GM23248 (cell line): ENCODE measurements at regions not wholly inside any gene's neighbourhood (a gene's known extent, or its start where the extent isn't known, plus 50 kb on each side); places are given as distances from the start of the nearest gene placed in this dataset.

Experiments used
- DNase-seq: peaks from one replicate; pipeline ENCODE4 v3.0.0-alpha.2; 2015
- H2AFZ ChIP-seq: fragments of 200-600 bp; sonication (generic); 2 replicates; pipeline ENCODE4 v1.6.1; 2016; ENCODE audit warnings: antibody characterized with exemption
- H3F3A ChIP-seq: fragments of 200-600 bp; sonication (generic); 2 replicates; pipeline ENCODE4 v1.6.1; 2016; ENCODE audit warnings: mild to moderate bottlenecking, antibody characterized with exemption, mixed run types; ENCODE audit not compliant: insufficient read depth
- H3K27ac ChIP-seq: fragments of 200-600 bp; sonication (generic); 2 replicates; pipeline ENCODE4 v1.5.1; 2016; ENCODE audit warnings: mild to moderate bottlenecking
- H3K27me3 ChIP-seq: fragments of 200-600 bp; sonication (generic); replicated peaks from 2 replicates; pipeline ENCODE4 v1.6.1; 2016; ENCODE audit warnings: mild to moderate bottlenecking; ENCODE audit not compliant: insufficient read depth
- H3K36me3 ChIP-seq: fragments of 200-600 bp; sonication (generic); 2 replicates; pipeline ENCODE4 v1.6.1; 2016; ENCODE audit warnings: low read depth, mild to moderate bottlenecking
- H3K4me1 ChIP-seq: fragments of 200-600 bp; sonication (generic); 2 replicates; pipeline ENCODE4 v1.6.1; 2016; ENCODE audit warnings: mild to moderate bottlenecking; ENCODE audit not compliant: insufficient read depth
- H3K4me2 ChIP-seq: fragments of 200-600 bp; sonication (generic); one replicate; pipeline ENCODE4 v1.6.1; 2016; ENCODE audit warnings: mild to moderate bottlenecking; ENCODE audit not compliant: unreplicated experiment
- H3K4me3 ChIP-seq: fragments of 200-600 bp; sonication (generic); 2 replicates; pipeline ENCODE4 v1.5.1; 2016; ENCODE audit warnings: mild to moderate bottlenecking
- H3K79me2 ChIP-seq: fragments of 200-600 bp; sonication (generic); 2 replicates; pipeline ENCODE4 v1.6.1; 2016; ENCODE audit warnings: mild to moderate bottlenecking; ENCODE audit not compliant: insufficient read depth
- H3K9ac ChIP-seq: fragments of 200-600 bp; sonication (generic); 2 replicates; pipeline ENCODE4 v1.6.1; 2016; ENCODE audit warnings: mild to moderate bottlenecking
- H3K9me2 ChIP-seq: fragments of 200-600 bp; sonication (generic); 2 replicates; pipeline ENCODE4 v1.6.1; 2016; ENCODE audit warnings: mixed run types, mild to moderate bottlenecking, moderate library complexity; ENCODE audit not compliant: insufficient read depth
- H3K9me3 ChIP-seq: fragments of 200-600 bp; sonication (generic); one replicate; pipeline ENCODE4 v1.6.1; 2017; ENCODE audit warnings: low read depth
- H4K20me1 ChIP-seq: fragments of 200-600 bp; sonication (generic); 2 replicates; pipeline ENCODE4 v1.6.0; 2016; ENCODE audit not compliant: insufficient read depth
- EZH2 ChIP-seq: fragments of 200-600 bp; sonication (generic); IDR thresholded peaks from 2 replicates; pipeline ENCODE4 v1.6.1; 2018; ENCODE audit warnings: antibody characterized with exemption, mild to moderate bottlenecking; ENCODE audit not compliant: insufficient read depth, poor library complexity, severe bottlenecking
- EZH2phosphoT487 ChIP-seq: fragments of 200-600 bp; sonication (generic); IDR thresholded peaks from 2 replicates; pipeline ENCODE4 v1.6.1; 2018; ENCODE audit warnings: antibody characterized with exemption, moderate library complexity, mild to moderate bottlenecking, low read depth; ENCODE audit not compliant: insufficient read depth
- WGBS, 2 experiments: methylation state at CpG; one replicate each; pipeline ENCODE4 v1.1.6; 2015 to 2017; ENCODE audit warnings: low lambda C conversion rate in 2 of 2, low coverage in 1 of 2; ENCODE audit errors: missing lambda C conversion rate in 2 of 2; 5-methylcytosine and 5-hydroxymethylcytosine counted together
- in situ Hi-C: fragments of 300-500 bp; cut with MboI; formaldehyde crosslinking; loops from 2 replicates; pipeline ENCODE4 v1.15.0; 2020

- Histone ChIP-seq H3K9ac (no peak overlapping the region), H3F3A (no peaks in the 10 kb centered on the region; the same call in 1 of the 2 replicates), H4K20me1 (no peaks in the 10 kb centered on the region), H3K9me2 (no peaks in the 10 kb centered on the region), H3K27me3 (no peaks in the 10 kb centered on the region), H3K4me1 (no peaks in the 10 kb centered on the region; the same call in 1 of the 2 replicates), H3K9me3 (no peaks in the 10 kb centered on the region), H3K36me3 (no peaks in the 10 kb centered on the region), H3K4me3 (no peak overlapping the region), H3K27ac (no peak overlapping the region), H2AFZ (no peak overlapping the region), H3K4me2 (no peak overlapping the region), H3K79me2 (no peaks in the 10 kb centered on the region)
- 89 to 97% methylated on average over 1 of the region's 1 CpG for WGBS, 2 experiments
- in situ Hi-C loops = loop anchor here (5.0 to 10.0 kb wide), 2 partner anchors 52 to 179 kb away; no protein-coding TSS in a partner anchor
- TF ChIP-seq EZH2 (no peak), EZH2phosphoT487 (no peak)
- no peak for DNase-seq
Observed at GRCh38 chr4:111855308-111855707, 289.9 kb upstream of the FAM241A start.

GRCh38 chr4:111864066-111864465 is 281.2 kb upstream of the FAM241A start:
- H3K4me3 ChIP-seq = no peak overlapping the region
- H2AFZ ChIP-seq = no peak overlapping the region
- H3K9me3 ChIP-seq = no peaks in the 10 kb centered on the region
- TF ChIP-seq EZH2phosphoT487 (no peak), EZH2 (no peak)
- no peaks in the 10 kb centered on the region for H4K20me1 ChIP-seq
- DNase-seq = no peak
- no peak overlapping the region for H3K4me2 ChIP-seq
- H3K36me3 ChIP-seq = no peaks in the 10 kb centered on the region
- no peaks in the 10 kb centered on the region for H3K27me3 ChIP-seq
- WGBS, 2 experiments = 68 to 70% methylated on average over 4 of the region's 4 CpGs
- no peak overlapping the region for H3K9ac ChIP-seq
- no peaks in the 10 kb centered on the region for H3F3A ChIP-seq
- no peak overlapping the region for H3K27ac ChIP-seq
- H3K79me2 ChIP-seq = no peaks in the 10 kb centered on the region
- in situ Hi-C loops = no loop called here
- no peaks in the 10 kb centered on the region for H3K4me1 ChIP-seq
- no peaks in the 10 kb centered on the region for H3K9me2 ChIP-seq

DNA sequence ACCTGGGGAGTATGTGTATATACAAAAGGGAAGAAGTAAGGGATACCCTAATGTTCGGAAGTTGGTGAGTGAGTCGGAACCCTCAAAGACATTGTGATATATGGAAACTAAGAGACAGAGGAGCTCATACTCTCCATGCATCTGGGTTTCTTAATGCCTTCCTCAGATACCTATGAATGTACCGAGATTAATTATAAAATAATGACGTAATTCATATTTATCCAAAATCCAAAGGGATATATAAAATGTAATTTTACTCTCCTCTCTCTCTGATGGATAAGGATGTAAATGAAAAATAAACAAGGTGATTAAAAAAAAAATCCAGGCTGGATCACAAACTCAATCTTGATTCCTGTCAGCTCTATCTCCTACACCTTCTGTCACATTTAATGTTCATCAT is 275.9 kb upstream of the FAM241A start:
- no peaks in the 10 kb centered on the region for H3K36me3 ChIP-seq
- H3K9me3 ChIP-seq = no peaks in the 10 kb centered on the region
- H3K79me2 ChIP-seq = no peaks in the 10 kb centered on the region
- H3K9me2 ChIP-seq = no peaks in the 10 kb centered on the region
- WGBS, 2 experiments = 76 to 85% methylated on average over 4 of the region's 4 CpGs
- TF ChIP-seq EZH2 = no peak
- H3K27me3 ChIP-seq = no peaks in the 10 kb centered on the region
- no peaks in the 10 kb centered on the region for H3K4me1 ChIP-seq
- in situ Hi-C loops = no loop called here
- H3K4me2 ChIP-seq = no peak overlapping the region
- H3F3A ChIP-seq = no peaks in the 10 kb centered on the region
- DNase-seq = no peak
- no peak overlapping the region for H3K9ac ChIP-seq
- H3K27ac ChIP-seq = no peak overlapping the region
- H2AFZ ChIP-seq = no peak overlapping the region
- no peak overlapping the region for H3K4me3 ChIP-seq
- H4K20me1 ChIP-seq = no peaks in the 10 kb centered on the region

DNA sequence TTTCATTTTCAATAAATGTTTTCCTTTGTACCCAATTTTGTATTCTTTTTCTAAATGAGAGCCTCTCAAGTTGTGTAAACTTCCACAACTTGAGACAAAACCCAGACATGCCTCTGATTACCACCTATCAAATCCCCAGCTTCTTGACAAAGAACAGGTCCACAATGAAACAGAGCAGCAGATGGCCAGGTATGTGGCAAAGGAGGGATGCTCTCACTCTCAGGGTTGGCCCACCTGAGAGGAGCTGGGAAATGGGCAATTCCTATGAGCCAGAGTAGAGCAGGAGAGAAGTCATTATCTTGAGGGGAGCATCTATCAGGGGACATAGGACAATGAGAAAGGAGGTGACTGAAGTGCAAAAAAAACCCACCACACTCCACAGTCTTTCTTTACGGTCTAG is 273.5 kb upstream of the FAM241A start:
- H3F3A ChIP-seq = no peaks in the 10 kb centered on the region
- no peaks in the 10 kb centered on the region for H4K20me1 ChIP-seq
- no peaks in the 10 kb centered on the region for H3K9me3 ChIP-seq
- no peak for TF ChIP-seq EZH2
- no peak for TF ChIP-seq EZH2phosphoT487
- H3K4me2 ChIP-seq = no peak overlapping the region
- H3K9ac ChIP-seq = no peak overlapping the region
- no peak for DNase-seq
- no peaks in the 10 kb centered on the region for H3K79me2 ChIP-seq
- no peak overlapping the region for H3K27ac ChIP-seq
- no peak overlapping the region for H3K4me3 ChIP-seq
- 79 to 85% methylated on average over 1 of the region's 1 CpG for WGBS, 2 experiments
- no peaks in the 10 kb centered on the region for H3K36me3 ChIP-seq
- H3K9me2 ChIP-seq = no peaks in the 10 kb centered on the region
- in situ Hi-C loops = no loop called here
- H3K27me3 ChIP-seq = no peaks in the 10 kb centered on the region
- no peaks in the 10 kb centered on the region for H3K4me1 ChIP-seq
- no peak overlapping the region for H2AFZ ChIP-seq

- Histone ChIP-seq H3K27me3 (no peaks in the 10 kb centered on the region), H3K4me3 (no peak overlapping the region), H3K9me3 (no peaks in the 10 kb centered on the region), H4K20me1 (no peaks in the 10 kb centered on the region), H3K27ac (no peak overlapping the region), H3K9me2 (no peaks in the 10 kb centered on the region), H3K79me2 (no peaks in the 10 kb centered on the region), H3K36me3 (no peaks in the 10 kb centered on the region), H3K4me2 (no peak overlapping the region), H3K9ac (no peak overlapping the region), H2AFZ (peak overlapping the region; percentile 41), H3K4me1 (no peaks in the 10 kb centered on the region), H3F3A (no peaks in the 10 kb centered on the region)
- no peak for DNase-seq
- WGBS, 2 experiments = 57 to 59% methylated on average over 4 of the region's 4 CpGs
- TF ChIP-seq EZH2phosphoT487 (no peak), EZH2 (no peak)
- in situ Hi-C loops = no loop called here
Observed at GRCh38 chr4:111873801-111874200, 271.5 kb upstream of the FAM241A start.
